ENCODE measurements at regions not wholly inside any gene's neighbourhood (a gene's known extent, or its start where the extent isn't known, plus 50 kb on each side); places are given as distances from the start of the nearest gene placed in this dataset.
A peak's percentile ranks its signal among the peaks of the same experiment; 100 is the strongest.
"Not testable (repeated sequence)": the region's sequence is repeated elsewhere in the genome, so short reads cannot be mapped to it uniquely, and the experiment has no call there.

DNA sequence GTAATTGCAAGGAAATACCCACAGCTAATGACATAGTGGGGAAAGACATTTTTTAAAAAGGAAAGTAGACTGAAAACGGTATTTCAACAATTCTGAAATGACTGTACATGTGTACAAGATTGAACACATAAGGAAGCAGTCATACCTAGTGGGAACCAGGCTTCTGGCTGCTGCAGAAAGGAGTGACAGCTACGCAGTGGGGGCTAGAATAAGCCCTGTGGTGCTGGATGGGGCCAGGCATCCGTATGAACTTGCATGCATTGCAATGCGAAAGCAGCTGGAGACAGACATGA lies 54.9 kb upstream of the GPR31 start:
- no peak overlapping the region for H3K4me3 ChIP-seq (ENCODE audit: low read depth, low read length)
- no peaks in the 10 kb centered on the region for H3K36me3 ChIP-seq
- H3K4me1 ChIP-seq: peaks cover 3% of the 10 kb centered on the region; the same call in 1 of the 2 replicates
- no peaks in the 10 kb centered on the region for H3K9me3 ChIP-seq
- DNase-seq: no peak
- no peak for TF ChIP-seq CTCF (IDR thresholded peaks at IDR 0.05; ENCODE audit: low read depth, low read length)
- H3K27me3 ChIP-seq: no peaks in the 10 kb centered on the region

DNA sequence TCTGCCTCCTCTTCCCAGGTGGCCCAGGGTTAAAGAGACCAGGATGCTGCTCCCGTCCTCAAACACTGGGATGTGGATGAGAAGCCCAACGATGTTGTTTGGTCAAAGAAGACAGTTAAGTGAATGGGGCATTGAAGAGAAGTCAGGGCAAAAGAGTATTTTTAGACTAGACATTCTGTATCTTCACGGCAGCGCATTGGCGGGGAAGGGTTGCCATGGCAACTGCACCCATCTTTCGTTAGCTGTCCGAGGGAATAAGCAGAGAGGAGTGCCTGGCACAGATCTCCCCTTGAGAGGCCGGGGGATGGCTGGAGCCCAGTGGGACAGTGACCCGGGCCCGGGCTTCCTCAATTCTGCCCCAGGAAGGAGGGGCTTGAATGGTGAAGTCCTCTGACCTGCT lies 56.4 kb upstream of the GPR31 start:
- no peak for TF ChIP-seq CTCF (IDR thresholded peaks at IDR 0.05; ENCODE audit: low read depth, low read length)
- DNase-seq: no peak
- H3K27me3 ChIP-seq: no peaks in the 10 kb centered on the region
- H3K4me1 ChIP-seq: peaks cover 3% of the 10 kb centered on the region; the same call in 1 of the 2 replicates
- no peak overlapping the region for H3K4me3 ChIP-seq (ENCODE audit: low read depth, low read length)
- no peaks in the 10 kb centered on the region for H3K36me3 ChIP-seq
- no peaks in the 10 kb centered on the region for H3K9me3 ChIP-seq

GRCh38 chr6:167215429-167216250 lies 57.9 kb upstream of the GPR31 start:
- not testable (repeated sequence) for H3K4me3 ChIP-seq (ENCODE audit: low read depth, low read length); H3K27me3 ChIP-seq; H3K4me1 ChIP-seq; DNase-seq; H3K9me3 ChIP-seq; H3K36me3 ChIP-seq

GRCh38 chr6:167216390-167217050 lies 58.7 kb upstream of the GPR31 start:
- H3K27me3 ChIP-seq; H3K4me1 ChIP-seq; H3K9me3 ChIP-seq; DNase-seq; H3K36me3 ChIP-seq; H3K4me3 ChIP-seq (ENCODE audit: low read depth, low read length): not testable (repeated sequence)

- H3K27me3 ChIP-seq; H3K36me3 ChIP-seq; H3K4me3 ChIP-seq (ENCODE audit: low read depth, low read length); DNase-seq; H3K9me3 ChIP-seq; H3K4me1 ChIP-seq: not testable (repeated sequence)
Measured at GRCh38 chr6:167217073-167217472, 59.3 kb upstream of the GPR31 start.

- not testable (repeated sequence) for H3K27me3 ChIP-seq; DNase-seq; H3K4me3 ChIP-seq (ENCODE audit: low read depth, low read length); H3K36me3 ChIP-seq; H3K9me3 ChIP-seq; H3K4me1 ChIP-seq
- TF ChIP-seq CTCF (IDR thresholded peaks at IDR 0.05; ENCODE audit: low read depth, low read length): peak; percentile 22
Measured at GRCh38 chr6:167217951-167218759, 60.4 kb upstream of the GPR31 start.

- not testable (repeated sequence) for H3K27me3 ChIP-seq; H3K9me3 ChIP-seq; H3K4me1 ChIP-seq; DNase-seq; H3K4me3 ChIP-seq (ENCODE audit: low read depth, low read length); H3K36me3 ChIP-seq
Measured at GRCh38 chr6:167219079-167219478, 61.3 kb upstream of the GPR31 start.

- no peaks in the 10 kb centered on the region for H3K4me1 ChIP-seq
- no peak for DNase-seq
Measured at GRCh38 chr6:167219967-167220512, 62.3 kb upstream of the GPR31 start.

More at GRCh38 chr6:167219967-167220512, 62.3 kb upstream of the GPR31 start:
- H3K36me3 ChIP-seq: no peaks in the 10 kb centered on the region
- H3K27me3 ChIP-seq: no peaks in the 10 kb centered on the region
- no peak overlapping the region for H3K4me3 ChIP-seq (ENCODE audit: low read depth, low read length)
- no peaks in the 10 kb centered on the region for H3K9me3 ChIP-seq
- no peak for TF ChIP-seq CTCF (IDR thresholded peaks at IDR 0.05; ENCODE audit: low read depth, low read length)

Data from BE2C (cell line).